ENCODE measurements at regions not wholly inside any gene's neighbourhood (a gene's known extent, or its start where the extent isn't known, plus 50 kb on each side); places are given as distances from the start of the nearest gene placed in this dataset.

DNA sequence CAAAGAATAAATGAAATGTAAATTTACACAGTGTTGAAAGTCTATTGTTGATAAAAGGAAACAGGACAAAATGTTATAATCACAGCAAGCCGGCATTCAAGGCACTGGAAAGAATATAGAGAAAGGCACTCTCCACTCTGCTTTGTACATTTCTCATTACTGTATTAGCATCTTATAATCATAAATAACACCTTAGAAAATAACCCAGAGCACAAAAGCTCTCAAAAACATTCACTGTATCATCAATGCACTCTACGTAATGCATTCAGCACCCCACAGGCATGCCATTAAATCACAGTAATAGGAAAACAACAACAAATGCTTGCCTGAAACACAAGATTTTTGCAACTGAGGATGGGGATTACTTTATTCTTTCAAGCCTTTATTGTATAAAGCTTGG lies 75.3 kb upstream of the TRPC3 start:
- DNase-seq: no peak

DNA sequence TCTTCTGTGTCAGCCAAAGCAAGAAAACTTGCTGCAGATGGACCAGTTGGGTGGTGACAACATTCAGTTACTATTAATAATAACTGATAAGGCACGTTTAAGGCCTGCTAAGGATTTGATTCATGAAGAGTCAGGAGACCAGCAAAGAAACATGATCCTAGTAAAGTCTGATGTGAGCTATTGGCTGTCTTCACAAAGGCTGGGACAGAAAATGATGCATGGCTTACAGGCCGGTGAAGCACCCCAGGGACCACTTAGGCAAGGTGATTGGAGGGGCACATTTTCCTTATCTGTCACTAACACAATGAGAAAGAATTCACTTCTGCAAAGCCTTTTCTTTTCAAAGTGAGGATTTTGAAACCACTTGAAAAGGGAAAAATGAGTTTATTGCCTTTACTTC lies 65.4 kb upstream of the TRPC3 start:
- peak; percentile 63 for DNase-seq

DNA sequence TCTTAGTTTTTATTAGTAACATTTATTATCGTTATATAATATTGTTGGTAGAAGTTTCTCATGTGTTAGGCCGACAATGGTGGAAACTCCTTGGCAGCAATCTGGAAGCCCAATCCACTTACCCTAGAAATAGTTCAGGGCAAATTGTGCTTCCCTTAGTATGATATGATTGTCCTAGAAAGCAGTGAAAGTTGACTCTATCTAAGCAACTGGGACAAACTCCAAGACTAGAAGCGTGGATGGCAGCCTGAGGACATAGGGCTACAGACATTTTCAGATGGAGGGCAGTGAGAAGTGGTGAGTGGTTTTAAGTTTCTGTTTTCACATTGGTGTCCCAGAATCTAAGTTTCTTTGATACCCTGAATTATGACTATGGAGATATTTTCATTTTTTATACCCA lies 63.3 kb upstream of the TRPC3 start:
- DNase-seq: no peak

DNA sequence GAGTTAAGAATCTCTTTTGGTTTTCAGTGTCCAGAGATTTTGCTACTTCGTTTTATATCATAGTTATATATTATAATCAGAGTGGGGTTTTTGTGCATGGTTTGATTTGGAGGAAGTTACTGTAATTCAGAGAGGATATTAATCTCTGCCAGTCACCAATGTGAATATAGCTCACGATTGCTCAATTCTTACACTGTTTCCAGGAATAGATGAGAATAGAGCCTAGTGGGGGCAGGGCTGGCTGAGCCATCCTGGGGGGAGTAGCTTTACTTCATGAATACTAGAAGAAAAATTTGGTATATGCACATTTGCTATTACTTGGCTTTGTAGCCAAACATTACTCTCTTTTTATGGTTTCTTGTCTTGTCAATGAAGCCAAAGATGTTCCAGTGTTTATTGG lies 60.9 kb upstream of the TRPC3 start:
- peak; percentile 95 for DNase-seq

DNA sequence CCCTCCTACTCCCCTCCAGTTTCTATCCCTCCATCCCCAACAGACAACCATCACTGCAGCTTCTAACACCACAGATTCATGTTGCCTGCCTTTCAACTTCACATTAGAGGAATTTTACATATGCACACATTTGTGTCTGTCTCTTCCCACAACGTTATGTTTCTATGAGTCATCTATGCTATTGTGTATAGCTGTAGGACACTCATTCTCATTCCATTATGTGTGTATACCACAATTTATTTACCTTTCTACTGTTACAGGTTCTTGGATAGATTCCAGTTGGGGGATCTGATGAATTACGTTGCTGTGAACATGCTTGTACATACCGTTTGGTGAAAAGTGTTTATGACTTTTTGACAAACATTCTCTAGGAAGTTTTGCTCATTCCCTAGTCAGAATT lies 58.8 kb upstream of the TRPC3 start:
- peak; percentile 97 for DNase-seq

DNA sequence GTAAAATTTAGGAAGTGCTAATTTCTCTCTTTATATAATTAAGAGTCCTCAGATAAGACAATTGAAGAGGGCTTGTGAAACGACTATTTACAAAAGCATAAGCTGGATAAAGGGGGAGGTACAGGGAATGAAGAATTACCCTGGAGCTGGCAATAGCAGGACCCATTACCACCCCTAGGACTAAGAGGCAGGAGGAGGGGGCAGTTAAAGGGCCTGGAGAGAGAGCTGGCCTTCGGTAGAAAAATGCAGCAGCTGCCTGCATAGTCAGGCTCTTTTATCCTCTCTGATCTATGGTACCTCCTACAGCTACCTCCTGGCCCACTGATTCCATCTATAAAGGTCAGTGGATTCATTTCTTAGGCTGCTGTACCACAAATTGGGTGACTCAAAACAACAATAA lies 57.7 kb upstream of the TRPC3 start:
- no peak for DNase-seq

DNA sequence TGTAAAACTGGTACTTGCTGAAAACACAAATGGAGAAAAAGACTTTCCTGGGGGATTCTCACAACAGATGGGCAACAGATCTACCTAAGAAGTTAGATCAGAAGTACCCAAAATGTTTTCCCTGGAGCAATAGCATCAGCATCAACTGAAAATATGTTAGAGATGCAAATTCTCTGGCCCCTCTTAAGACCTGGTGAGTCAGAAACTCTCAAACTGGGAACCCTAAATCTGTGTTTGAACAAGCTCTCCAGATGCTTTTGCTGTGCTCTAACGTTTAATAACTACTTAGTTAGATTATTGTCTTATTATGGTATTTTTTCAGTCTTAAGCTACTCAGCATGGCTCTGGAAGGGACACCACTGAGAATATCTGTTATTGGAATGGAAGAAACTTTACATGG lies 55.2 kb upstream of the TRPC3 start:
- peak; percentile 54 for DNase-seq

DNA sequence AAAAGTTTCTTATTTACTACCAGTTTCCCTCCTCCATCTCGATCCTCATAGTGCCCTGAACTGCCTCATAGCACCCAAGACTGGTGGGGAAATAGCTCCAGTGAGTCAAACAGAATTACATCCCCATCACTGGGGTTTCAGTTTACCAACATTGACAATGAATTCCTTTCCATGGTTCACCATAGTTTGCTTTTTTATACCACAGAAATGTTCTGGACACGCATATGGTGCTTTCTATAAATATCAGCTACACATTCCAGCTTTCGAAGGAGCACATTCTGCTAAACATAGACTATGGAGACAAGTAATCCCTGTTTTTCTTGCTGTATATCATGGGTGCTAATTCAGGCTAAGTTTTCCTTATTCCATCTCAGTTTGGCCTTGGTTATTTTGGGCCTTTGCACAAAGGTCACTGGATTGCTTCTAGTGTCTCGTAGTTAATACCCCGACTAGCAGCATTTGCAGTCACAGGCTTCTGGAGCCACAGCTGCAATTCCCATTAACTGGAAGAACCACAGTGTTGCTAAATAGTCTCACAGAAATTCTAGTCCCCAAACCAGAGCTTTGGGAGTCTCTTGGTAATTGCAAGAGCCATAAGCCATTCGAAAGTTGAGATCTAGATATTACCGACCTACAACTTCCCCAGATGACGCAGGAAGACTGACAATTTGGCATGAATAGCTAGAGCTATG lies 53.4 kb upstream of the TRPC3 start:
- DNase-seq: peak; percentile 91

DNA sequence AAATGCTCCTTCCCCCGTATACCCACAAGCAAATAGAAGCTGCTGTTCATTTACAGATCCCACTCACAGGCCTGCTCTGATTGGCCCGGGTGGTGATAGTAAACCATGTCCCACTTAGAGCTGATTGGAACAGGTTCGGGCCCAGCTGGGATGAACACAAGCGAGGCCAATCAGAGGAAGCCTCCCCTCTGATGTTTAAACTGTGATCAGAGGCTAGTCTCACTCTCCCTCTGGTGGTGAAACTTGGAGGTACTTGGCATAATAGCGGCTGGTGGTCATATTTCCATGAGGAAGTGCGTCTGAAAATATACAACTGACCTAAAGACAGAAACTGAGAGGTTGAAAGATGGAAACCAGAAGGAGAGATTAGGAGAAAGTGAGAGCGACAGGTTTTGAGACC lies 51.5 kb upstream of the TRPC3 start:
- no peak for DNase-seq
